ENCODE measurements at regions not wholly inside any gene's neighbourhood (a gene's known extent, or its start where the extent isn't known, plus 50 kb on each side); places are given as distances from the start of the nearest gene placed in this dataset.

DNA sequence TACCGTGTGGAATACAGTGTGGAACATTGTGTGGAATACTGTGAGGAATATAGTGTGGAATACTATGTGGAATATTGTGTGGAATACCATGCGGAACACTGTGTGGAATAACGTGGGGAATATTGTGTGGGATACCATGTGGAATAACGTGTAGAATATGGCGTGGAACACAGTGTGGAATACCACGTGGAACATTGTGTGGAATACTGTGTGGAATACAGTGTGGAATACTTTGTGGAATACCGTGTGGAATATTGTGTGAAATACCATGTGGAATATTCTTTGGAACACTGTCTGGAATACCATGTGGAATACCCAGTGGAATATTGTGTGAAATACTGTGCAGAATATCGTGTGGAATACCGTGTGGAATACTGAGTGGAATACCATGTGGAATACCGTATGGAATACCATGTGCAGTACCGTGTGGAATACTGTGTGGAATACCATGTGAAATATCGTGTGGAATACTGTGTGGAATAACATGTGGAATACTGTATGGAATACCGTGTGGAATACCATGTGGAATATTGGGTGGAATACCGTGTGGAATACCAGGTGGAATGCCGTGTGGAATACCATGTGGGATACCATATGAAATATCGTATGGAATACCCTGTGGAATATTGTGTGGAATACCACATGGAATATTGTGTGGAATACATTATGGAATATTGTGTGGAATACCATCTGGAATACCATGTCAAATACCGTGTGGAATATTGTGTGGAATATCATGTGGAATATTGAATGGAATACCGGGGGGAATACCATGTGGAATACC lies 133.1 kb upstream of the CHST15 start:
- H3K4me3 ChIP-seq (ENCODE audit: low read depth, low read length) = no peak overlapping the region
- TF ChIP-seq, protein P1, sequence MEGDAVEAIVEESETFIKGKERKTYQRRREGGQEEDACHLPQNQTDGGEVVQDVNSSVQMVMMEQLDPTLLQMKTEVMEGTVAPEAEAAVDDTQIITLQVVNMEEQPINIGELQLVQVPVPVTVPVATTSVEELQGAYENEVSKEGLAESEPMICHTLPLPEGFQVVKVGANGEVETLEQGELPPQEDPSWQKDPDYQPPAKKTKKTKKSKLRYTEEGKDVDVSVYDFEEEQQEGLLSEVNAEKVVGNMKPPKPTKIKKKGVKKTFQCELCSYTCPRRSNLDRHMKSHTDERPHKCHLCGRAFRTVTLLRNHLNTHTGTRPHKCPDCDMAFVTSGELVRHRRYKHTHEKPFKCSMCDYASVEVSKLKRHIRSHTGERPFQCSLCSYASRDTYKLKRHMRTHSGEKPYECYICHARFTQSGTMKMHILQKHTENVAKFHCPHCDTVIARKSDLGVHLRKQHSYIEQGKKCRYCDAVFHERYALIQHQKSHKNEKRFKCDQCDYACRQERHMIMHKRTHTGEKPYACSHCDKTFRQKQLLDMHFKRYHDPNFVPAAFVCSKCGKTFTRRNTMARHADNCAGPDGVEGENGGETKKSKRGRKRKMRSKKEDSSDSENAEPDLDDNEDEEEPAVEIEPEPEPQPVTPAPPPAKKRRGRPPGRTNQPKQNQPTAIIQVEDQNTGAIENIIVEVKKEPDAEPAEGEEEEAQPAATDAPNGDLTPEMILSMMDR (IDR thresholded peaks at IDR 0.05; ENCODE audit: control insufficient read depth, extremely low read depth, insufficient read depth) = no peak
- DNase-seq (ENCODE audit: low read depth) = no peak

DNA sequence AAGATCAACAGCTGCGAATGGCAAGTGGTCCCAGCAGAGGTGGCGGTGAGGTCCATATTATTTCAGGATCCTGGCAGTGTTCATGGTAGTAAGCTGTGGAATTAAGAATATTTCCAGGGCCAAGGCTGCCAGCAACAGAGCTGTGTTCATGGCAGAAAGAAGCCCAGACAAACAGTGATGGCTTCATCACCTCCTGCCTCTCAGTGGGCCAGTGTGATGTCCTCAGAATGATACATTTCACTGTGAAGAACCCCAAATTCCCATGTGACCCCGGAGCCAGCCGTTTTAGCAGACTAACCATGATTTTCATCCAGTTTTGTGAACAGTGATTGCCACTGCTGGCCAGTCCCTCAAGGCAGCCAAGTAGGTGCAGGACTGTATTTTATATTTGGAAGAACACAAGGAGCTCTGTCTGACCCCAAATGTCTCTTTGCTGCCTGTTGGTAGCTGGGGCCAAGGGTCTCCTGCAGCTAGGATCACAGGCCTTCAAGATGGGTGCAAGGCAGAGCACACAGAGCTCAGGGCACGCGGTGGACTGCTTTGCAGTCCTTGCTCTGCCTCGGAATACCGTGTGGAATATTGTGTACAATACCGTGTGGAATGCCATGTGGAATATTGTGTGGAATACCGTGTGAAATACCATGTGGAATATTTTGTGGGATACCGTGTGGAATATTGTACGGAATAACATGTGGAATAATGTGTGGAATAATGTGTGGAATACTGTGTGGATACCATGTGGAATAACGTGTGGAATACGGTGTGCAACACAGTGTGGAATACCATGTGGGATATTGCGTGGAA lies 132.3 kb upstream of the CHST15 start:
- DNase-seq (ENCODE audit: low read depth) = no peak
- H3K4me3 ChIP-seq (ENCODE audit: low read depth, low read length) = no peak overlapping the region
- TF ChIP-seq, protein P1 (IDR thresholded peaks at IDR 0.05; ENCODE audit: control insufficient read depth, extremely low read depth, insufficient read depth) = no peak

DNA sequence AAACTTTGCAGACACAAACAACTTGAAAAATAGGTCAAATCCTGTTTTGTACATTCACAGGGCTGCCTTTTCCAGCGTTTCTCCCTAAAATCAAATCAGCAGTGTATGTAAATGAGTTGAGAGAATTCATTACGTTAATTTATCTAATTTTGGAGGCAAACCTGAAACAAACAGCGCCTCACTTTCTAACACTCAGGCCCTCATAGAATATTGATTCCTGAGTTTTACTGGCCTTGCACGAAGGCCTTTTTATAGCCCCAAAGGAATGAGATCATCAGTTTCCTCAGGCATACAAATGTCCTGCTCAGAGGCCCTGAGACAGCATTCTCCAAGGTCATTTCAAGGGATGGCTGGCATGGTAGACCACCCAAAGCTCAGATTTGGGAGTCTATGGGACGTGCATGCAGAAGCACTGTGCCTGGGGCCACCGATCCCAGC lies 131.7 kb upstream of the CHST15 start:
- DNase-seq (ENCODE audit: low read depth) = no peak
- TF ChIP-seq, protein P1 (IDR thresholded peaks at IDR 0.05; ENCODE audit: control insufficient read depth, extremely low read depth, insufficient read depth) = no peak
- H3K4me3 ChIP-seq (ENCODE audit: low read depth, low read length) = no peak overlapping the region

DNA sequence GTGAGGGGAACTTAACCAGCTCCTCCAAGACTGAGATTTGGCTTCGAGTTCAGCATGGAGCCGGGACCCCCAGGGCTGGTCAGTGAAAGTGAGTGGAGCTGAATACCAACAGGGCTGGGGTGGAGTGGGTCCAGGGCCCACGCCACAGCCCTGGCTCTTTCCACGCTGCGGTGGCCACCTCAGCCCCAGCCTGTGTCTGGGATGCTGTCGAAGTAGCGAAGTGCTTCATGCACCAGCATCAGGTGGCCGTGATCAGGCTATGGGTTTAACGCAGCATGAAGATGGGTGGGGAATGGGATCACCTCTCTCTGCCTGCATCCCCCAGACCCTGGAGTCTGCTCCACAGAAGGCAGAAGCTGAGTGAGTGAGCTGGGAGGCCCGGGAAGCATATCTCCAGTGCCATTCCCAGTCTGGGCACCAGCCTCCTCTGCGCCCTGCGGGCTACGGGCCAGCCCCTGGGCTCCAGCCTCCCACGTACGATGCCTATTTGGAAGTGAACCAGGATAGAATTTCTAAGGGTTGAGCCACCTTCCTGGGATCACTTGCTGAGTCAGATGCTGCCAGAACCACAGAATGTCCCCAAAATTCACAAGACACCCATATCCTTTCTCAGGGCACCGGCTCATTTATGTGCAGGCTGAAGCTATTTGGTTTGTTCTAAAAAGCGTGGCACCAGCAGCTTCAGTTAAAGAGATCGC lies 131.1 kb upstream of the CHST15 start:
- TF ChIP-seq, protein P1 (IDR thresholded peaks at IDR 0.05; ENCODE audit: control insufficient read depth, extremely low read depth, insufficient read depth) = no peak
- H3K4me3 ChIP-seq (ENCODE audit: low read depth, low read length) = no peak overlapping the region
- no peak for DNase-seq (ENCODE audit: low read depth)

DNA sequence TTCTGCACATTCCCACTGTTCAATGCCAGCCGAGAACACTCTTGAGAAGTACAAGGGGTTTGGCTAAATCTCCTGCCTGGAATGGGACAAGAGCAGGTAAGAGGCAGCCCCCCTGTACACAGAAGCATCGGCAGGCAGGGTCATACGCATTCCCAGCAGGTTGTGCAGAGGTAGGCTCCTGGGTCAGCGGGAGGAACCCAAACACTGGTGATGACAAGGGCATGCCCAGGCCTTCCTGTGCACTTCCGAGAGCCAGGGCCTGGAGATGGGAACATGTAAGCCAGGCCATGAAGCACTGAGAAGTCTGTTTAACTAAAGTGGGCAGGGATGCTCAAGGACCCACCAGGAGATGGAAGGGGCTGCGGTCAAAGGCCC lies 130.3 kb upstream of the CHST15 start:
- H3K4me3 ChIP-seq (ENCODE audit: low read depth, low read length) = no peak overlapping the region
- DNase-seq (ENCODE audit: low read depth) = no peak

DNA sequence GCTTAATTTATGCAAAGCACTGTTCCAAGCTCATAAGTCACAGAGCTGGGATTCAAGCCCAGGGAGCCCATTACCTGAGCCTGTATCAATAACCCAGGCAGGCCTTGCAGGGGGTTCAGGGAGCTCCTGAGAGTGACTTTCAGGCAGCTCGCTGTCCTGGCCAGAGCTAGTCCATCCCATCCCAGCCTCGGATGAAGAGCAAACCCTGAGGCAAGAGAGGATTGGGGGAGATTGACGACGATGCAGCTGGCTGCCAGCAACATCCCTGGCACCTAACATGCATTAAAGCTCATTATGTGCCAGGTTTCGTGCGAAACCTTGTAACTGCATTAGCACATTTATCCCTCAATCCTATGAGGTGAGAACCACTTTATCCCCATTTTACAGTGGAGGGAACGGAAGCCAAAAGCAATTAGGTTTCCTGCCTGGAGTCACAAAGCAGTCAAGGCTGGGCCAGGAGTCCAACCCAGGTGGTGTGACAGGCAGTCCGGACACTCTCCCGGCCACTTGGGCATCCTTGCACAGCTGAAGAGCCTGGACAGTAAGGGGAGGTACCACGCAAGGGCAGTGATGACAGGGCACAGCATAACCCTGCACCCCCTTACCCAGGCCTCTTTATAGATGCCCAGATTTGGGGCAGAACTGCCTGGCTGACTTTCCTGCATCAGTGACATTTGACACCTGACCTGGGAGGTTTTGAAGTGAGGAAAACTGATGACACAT lies 129.8 kb upstream of the CHST15 start:
- no peak overlapping the region for H3K4me3 ChIP-seq (ENCODE audit: low read depth, low read length)
- TF ChIP-seq, protein P1 (IDR thresholded peaks at IDR 0.05; ENCODE audit: control insufficient read depth, extremely low read depth, insufficient read depth) = no peak

More for the DNA sequence above, 130.3 kb upstream of the CHST15 start:
- TF ChIP-seq, protein P1 (IDR thresholded peaks at IDR 0.05; ENCODE audit: control insufficient read depth, extremely low read depth, insufficient read depth) = no peak

More for the DNA sequence above, 129.8 kb upstream of the CHST15 start:
- DNase-seq (ENCODE audit: low read depth) = no peak
